GM19023 (cell line): ENCODE measurements at regions not wholly inside any gene's neighbourhood (a gene's known extent, or its start where the extent isn't known, plus 50 kb on each side); places are given as distances from the start of the nearest gene placed in this dataset.
A peak's percentile ranks its signal among the peaks of the same experiment; 100 is the strongest.
"Not testable (repeated sequence)": the region's sequence is repeated elsewhere in the genome, so short reads cannot be mapped to it uniquely, and the experiment has no call there.

Experiments
- ATAC-seq: cut with Tn5 transposase; IDR thresholded peaks from one replicate; pipeline ENCODE4 v1.9.1; 2021; ENCODE audit warnings: mild to moderate bottlenecking, moderate library complexity; ENCODE audit not compliant: unreplicated experiment

DNA sequence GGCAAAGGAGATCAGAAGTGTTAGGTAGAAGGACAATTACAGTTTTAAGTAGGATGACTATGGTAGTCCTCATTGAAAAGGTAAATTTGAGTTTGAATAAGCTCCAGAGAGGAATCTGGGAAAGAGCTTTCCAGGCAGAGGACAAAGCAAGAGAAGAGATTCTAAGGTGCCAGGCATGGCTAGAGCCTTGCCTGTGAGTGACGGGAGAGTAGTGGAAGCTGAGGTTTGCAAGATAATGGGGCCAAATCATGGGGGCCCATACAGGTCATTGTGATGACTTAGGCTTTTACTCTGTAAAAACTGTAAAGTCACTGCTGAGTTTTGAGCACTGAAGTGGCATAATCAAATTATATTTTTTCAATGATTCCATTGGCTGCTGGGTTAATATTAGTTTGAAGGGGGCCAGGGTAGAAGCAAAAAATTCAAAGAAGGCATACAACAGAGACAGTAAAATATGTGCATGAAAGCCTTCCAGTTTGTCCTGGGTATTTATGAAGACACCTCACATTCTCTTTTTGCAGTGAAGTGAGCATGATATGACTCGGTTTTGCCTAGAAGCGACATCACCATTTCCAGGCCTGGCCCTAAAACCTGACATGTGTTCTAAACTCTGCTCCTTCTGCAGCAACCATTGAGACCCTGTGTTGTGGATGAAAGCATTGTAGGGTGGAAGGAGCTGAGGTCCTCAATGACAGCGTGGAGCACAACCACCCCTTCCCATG is 279.8 kb upstream of the TNC start:
- ATAC-seq = no peak

DNA sequence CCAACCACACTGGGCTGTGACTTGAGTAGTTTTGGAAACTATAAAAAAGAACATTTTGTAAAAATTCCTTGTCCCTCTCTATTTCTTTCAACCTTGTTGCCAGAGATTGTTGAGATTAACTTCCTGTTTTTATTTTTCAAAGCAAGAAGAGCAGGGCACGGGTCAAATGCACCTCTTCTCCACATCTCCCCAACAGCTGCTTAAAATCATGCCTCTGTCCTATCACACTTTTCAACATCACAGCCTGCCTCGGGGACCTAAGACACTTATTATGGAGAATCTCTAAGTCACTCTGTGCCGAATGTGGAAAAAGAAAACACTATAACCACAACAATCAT is 280.3 kb upstream of the TNC start:
- ATAC-seq = no peak

DNA sequence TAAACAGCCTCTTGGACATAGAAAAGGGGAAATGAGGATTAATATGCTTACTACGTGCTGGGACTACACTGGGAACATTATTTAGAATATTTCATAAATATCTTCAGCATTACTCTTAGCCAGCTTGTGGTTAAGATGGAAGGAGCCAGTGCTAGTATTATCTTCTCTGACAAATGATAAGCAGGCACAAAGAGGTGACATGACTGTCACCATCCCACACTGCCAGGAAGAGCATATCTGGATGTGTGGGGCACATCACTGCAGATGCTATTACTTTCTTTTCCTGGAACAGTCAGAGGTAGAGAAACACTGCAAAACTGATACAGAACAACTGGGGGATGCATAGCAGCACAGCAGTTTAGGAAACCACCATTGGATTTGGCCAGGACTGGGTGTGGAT is 281.0 kb upstream of the TNC start:
- ATAC-seq = no peak

DNA sequence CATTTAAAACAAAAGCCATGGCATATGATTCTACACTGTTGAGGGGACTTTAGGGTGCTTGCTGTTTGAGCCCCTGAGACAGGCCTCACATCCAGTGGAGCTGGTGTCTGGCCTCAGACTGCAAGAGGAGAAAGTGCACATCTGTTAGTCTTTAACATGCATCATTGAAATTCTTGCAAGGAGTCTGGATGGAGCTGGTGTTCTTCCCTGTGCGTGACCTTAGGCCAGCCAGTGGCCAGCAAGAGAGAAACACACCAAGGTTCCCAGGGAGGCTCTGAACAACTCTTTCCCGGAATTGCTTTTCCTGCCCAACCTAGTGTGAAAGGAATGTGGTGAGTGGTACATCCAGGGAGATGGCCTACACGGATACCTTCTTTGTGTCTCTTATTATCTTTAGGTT is 282.8 kb upstream of the TNC start:
- no peak for ATAC-seq

DNA sequence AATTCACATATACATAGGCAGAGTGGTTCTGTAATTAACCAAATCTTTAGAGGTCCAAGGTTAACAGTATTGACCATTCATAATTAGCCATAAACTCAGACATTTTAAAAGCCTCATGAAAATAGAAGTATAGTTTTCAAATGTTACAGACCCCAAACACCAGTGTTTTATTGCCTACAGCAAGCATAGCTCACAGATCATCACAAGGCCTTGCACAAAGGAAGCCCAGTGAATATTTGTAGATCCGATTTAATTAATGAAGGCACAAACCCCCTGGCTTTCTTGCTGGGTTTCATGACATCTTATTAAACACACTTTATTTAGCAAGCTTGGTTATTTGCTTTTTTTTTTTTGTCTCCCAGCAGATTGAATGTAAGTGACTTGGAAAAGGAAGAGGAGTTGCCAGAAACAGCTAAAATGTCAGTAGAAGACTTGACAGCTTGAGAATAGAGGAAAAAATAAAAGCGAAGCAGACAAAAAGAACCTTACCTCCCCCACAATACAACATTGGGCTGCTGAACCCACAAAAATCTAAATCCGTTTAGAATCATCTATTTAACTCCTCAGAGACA is 283.9 kb upstream of the TNC start:
- ATAC-seq = no peak

DNA sequence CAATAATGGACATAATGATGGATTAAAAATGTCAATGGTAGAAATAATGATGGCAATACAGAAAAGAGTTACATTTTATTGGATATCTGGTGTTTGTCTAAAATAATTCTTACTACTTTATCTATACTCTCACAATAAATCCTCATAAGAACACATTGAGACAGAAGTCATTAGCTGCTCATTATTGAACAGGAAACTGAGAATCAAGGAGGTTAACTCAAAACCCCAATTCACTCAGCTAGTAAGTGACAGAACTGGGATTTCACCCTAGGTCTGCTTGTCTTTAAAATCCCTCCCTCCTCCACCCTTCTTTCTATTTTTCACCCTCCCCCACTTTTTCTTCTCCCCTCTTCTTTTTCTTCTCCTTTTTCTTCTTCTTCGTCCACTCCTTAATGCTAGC is 285.8 kb upstream of the TNC start:
- no peak for ATAC-seq

DNA sequence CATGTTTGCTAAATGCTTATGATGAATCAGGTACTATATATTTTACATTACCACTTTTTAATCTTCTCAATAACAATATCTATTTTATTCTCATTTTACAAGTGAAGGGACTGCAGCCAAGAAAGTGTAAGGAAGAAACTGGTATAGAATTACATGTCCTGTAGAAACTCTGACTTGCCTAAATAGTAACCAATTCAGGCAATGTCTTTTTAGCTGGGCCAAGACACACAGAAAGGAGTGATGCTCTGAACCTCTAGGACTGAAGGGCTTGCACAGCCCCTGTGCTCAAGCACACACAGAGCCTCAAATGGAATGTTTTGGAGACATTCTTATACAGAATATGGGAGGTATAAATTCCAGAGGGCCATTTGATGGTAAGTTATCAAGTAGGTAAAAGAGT is 286.4 kb upstream of the TNC start:
- ATAC-seq = no peak

DNA sequence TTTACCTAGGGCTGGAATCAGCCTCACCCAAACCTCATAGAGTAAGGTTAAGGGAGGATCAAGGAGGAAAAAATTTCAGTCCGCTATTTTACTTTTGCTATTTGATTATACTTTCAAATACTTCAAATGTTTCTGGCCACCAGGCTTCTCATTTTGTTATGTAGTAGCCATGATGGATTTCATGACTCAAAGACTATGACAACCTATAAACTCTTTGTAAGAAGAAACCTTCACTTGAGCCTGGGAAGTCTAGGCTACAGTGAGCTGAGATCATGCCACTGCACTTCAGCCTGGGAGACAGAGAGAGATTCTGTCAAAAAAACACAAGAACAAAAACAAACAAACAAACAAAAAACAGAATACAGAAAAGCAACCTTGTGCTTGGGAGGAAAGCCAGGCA is 293.6 kb upstream of the TNC start:
- no peak for ATAC-seq

DNA sequence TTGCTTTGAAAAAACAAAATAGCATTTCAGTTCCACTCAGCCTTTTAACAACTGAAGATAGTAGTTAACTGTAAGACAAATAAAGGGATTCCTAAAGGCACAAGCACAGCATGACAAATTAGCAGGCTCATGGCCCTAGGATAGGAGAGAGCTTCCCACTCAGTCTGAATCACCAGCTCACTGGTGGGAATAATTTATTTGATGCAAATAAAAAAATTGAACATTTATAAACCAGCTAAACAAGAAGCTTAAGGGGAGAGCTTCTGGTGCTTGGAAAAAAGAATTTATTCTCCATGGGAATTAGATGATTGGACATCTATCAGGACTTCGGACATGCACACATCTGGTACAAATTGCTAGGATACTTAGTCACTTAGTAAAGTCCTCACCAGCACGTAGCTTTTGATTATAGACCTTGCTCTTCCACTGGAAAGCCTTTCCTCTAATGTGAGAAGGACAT is 294.1 kb upstream of the TNC start:
- ATAC-seq = no peak

DNA sequence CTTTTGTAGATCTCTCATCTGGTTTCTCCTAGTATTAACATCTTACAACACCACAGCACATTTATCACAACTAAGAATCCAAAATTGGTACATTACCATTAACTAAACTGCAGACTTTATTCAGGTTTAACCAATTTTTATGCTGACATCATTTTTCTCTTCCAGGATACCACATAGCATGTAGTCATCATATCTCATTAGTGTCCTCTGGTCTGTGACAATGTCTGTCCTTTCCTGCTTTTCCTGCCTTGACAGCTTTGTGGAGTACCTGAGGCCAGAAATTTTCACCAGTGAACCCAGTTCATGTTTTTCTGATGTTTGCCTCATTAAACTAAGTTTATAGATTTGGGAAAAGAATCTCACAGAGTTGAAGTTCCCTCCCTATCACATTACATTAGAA is 294.7 kb upstream of the TNC start:
- ATAC-seq = no peak

DNA sequence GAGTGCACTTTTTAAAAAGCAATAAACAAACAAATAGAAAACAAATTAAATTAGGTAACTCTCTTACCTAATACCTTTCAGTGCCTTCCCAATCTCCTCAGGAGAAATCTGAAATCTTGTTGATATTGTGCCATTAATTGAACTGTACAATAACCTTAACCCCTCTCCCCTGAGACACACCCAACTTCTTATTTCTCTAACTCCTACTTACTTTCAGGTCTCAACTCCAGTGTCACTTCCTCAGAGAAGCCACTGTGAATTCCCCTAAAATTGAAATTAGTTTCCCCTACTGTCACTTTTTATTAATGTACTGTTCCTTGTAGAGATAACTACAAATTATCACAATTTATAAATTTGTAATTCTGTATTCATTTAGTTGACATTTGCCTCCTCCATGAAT is 295.3 kb upstream of the TNC start:
- ATAC-seq = no peak

DNA sequence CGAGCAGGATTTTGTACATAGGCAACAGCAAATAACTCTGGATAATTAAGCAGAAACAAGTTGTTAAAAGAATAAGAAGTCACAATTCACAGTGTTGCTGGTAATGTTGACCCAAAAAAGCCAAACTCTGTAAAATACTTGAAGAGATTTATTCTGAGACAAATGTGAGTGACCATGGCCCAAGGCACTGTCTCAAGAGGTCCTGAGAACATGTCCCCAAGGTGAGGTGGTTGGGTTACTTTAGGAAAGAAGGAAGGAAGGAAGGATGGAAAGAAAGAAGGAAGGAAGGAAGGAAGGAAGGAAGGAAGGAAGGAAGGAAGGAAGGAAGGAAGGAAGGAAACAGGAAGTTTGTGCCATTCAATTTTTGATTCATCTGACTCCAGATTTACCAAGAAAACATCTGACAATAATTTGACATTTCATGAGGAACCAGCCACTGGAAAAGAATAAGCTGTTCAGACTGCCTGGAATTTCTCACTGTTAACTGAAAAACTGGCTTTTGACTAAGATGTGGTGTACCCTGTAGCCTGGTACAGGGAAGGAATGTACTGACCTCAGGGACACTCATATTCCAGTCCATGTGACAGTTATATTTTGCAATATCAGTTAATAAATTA is 295.9 kb upstream of the TNC start:
- no peak for ATAC-seq

DNA sequence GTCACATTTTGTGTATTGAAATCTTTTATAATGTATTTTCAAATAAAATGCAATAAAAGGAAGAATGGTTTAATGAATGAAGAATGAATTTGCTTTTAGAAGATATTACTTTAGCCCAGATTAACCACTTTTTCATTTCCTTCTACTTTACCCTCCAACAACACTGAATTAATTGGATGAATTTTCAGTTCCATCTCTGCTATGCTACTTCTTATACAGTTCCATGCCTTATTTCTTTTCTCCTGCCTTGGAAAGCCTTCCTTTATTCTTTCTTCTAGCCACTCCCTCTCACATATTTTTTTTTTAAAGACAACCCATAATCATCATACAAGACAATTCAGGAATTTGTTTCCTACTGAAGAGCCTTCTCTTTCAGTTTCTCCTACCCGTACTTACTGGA is 296.6 kb upstream of the TNC start:
- ATAC-seq = no peak

DNA sequence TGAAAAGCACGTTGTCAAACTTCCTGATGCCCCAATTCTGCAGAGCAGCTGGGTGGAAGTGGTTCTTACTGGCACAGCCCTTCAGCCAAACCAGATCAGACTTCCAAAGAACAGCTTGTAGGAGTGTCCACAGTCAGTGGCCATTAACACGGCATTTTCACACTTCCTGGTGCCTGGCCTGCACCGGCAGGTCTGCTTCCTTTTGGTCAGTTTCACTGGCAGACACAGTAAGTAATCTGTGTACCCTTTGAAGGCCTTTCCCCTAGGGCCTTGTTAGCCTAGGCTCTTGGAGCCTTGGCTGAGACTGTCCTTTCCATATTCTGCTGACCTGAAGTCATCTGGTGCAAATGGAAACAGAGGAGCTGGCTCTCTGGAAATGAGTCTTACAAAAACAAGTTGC is 297.5 kb upstream of the TNC start:
- no peak for ATAC-seq

DNA sequence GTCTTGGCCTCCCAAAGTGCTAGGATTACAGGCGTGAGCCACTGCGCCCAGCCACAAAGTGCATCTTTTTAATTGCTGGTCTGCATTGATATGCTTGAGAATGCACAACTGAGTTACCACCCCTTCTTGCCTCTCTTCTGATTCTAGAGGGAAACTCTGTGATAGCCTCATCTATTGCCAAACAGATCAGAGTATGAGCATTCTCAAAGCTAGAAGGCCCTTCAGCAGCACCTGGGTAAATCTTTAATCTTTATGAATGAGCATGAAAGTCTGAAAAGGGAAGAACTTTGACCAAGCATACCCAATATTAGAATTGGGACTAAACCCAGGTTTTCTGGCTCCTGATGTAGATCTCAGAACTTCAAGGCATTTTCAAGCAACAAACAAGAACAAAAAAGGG is 298.3 kb upstream of the TNC start:
- peak; percentile 61 for ATAC-seq

DNA sequence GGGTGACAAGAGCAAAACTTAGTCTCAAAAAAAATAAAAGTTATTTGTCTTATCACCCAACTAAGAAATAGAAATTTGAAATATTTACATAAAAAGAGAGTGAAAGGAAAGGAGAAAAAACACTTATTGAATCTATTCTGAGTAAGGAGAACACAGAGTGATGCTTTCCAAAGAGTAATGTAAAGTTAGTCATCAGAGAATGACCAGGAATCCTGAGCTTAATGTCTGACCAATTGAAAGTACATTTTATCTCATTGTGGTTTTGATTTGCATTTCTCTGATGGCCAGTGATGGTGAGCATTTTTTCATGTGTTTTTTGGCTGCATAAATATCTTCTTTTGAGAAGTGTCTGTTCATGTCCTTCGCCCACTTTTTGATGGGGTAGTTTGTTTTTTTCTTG is 300.2 kb upstream of the TNC start:
- not testable (repeated sequence) for ATAC-seq

DNA sequence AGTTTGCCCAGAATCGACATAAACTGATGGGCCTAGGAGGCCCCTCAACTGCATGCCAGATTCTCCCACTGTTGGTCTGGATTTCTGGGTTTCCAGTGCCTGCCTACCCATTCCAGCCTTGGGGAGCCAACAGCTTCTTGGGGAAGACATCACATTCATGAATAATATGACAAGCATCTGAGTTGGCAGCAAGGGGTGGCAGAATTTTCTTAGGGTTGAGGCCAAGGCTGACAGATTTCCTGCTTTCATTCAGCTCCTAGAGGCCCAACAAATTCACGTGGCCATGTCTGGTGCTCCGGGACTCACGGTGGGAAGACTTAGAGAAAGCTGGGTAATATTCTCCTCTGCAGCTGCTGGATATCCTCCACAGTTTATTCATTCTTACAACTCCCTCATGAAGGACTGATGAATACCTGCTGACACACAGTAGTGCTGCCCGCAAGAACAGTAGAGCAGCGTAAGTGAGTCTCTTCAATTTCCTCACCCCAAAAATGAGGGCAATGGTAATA is 305.0 kb upstream of the TNC start:
- ATAC-seq = no peak

DNA sequence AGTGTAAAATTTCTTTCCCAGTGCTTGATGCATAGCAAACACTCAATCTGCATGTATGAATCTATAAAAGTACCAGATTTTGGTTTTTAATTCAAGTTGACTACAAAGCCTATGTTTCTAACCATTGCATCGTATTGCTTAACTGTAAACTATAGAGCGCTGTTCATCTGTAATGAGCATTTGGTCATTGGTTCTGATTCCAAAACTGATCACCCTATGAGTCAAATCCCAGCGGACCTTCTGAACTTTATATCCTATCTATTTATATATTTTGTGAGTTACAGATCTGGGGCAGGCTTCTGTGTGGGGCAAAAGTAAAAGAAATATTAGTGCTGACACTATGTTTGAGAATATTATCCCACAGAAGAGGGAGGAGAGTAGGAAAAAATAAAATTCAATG is 305.7 kb upstream of the TNC start:
- no peak for ATAC-seq

DNA sequence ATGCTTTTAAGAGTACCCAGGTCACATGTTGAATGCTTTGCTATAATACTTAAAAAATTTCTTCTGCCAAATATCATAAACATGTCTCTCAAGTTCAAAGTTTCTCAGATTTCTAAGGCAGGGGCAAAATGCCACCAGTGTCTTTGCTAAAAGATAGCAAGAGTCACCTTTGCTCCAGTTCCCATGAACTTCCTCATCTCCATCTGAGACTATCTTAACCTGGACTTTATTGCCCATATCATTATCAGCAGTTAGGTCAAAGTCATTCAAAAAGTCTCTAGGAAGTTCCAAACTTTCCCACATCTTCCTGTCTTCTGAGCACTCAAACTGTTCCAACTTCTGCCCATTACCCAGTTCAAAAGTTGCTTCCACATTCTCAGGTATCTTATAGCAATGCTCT is 307.6 kb upstream of the TNC start:
- no peak for ATAC-seq

DNA sequence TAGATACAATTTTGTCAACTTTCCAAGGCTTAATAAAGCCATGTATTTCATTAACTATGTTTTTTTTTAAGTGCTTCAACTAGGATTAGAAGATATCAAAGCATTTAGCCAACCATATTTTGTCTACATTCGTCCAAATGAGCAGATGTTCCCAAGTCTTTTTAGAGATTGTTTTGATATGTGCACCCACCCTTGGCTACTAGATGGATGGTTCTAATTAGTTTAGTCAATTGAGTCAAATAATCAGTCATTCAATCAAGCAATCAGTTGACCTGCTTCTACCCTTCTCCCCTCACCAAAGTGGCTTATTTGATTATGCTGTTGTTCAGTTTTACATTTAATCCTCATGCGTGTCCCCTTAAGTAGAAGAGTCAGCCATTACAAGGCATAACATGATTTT is 319.5 kb upstream of the TNC start:
- ATAC-seq = no peak

DNA sequence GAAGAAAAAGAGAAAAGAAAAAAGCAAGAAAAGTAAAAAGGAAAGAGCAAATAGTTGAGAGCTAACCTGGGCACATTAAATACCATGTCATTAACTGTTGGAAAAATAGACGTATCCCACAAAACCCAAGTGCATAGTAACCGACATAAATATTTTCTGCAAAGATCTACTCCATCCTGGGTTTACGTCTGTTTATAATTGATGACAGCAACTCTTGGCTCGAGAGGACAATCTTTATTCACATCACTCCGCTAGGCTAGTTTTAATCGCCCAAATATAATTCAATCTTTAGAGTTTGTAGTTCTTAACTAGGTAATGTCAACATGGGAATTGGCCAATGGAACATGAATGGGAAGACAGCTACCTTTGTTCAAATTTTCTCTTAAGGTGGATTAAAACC is 321.7 kb upstream of the TNC start:
- no peak for ATAC-seq

DNA sequence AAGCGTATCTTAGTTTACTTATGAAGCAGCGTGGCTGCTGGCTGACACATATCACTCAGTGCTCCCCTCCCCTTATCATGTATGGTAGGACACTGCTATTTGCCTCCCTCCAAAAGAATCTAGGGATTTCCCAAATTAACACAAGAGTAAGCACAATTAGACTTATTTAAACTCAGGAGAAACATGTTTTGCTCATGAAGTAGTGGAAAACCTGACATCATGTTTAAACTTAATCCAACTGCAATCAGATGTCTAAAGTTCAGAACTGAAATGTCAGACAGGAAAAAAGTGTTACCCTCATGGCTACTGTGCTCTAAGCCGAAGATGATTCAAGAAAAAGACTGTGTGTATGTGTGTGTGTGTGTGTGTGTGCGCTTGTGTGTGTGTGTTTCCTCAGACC is 324.1 kb upstream of the TNC start:
- no peak for ATAC-seq

DNA sequence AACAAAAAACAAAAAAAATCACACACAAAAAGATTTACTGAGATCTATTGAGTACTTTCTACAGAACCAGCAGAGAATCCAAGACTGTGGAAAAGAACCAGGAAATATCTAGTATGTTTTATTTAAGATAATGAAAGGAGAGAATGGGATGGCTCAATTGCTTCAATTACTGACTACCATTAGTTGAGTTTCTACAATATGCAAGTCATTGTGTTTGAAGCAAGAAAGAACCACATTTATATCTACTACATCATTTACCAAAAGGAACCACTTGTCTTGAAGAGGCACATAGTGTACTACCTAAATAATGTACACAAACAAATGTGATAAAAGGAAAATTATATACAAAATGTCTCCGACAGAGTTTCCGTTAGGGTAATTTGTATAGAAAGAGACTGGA is 325.9 kb upstream of the TNC start:
- no peak for ATAC-seq
